K562 (cell line): ENCODE measurements at regions not wholly inside any gene's neighbourhood (a gene's known extent, or its start where the extent isn't known, plus 50 kb on each side); places are given as distances from the start of the nearest gene placed in this dataset.

Source experiments
- ATAC-seq: fragments of 200-7000 bp; cut with Tn5 transposase; 3 replicates; pipeline ENCODE4 v1.9.1; 2020; ENCODE audit warnings: moderate library complexity
- BruUV-seq: library from RNA; stranded (reverse); fragments of 400-500 nt; replicated peaks from 2 replicates; lab custom pipeline; 2021; lab: Mats Ljungman, UMichigan
- CTCF ChIA-PET: fragments of 300-600 bp; formaldehyde crosslinking; extraction: SDS; loops from one replicate; lab custom pipeline; 2021; ENCODE audit warnings: low intra/inter-chr PET ratio; lab: Yijun Ruan, JAX
- POLR2A ChIA-PET: fragments of 300-600, 350-650 bp; sonication (Branson Sonifier 250); formaldehyde crosslinking; extraction: SDS; loops from one replicate; lab custom pipeline; 2021; ENCODE audit warnings: antibody characterized with exemption, inconsistent platforms; lab: Yijun Ruan, JAX
- DNase-seq, 4 experiments: peaks; one replicate each; pipeline versions ENCODE4 v3.0.0 to v3.0.0-alpha.2; 2011 to 2018; ENCODE audit warnings: low spot score in 3 of 4, mixed read lengths in 3 of 4; ENCODE audit errors: extremely low read depth in 1 of 4
- FAIRE-seq: peaks from 2 replicates; lab custom pipeline; 2011; peaks lifted over from hg19 to GRCh38; lab: Jason Lieb, UNC
- H2AFZ ChIP-seq: 2 replicates; pipeline ENCODE4 v1.6.0; 2011; ENCODE audit warnings: low read depth, low read length, control low read depth, inconsistent platforms
- H3K27ac ChIP-seq: fragments of 200-600 bp; 3 replicates; pipeline ENCODE4 v1.8.0; 2011; ENCODE audit warnings: low read depth, mild to moderate bottlenecking, control low read depth, inconsistent platforms, low read length, moderate library complexity, mixed read lengths; ENCODE audit errors: extremely low read depth
- H3K27me3 ChIP-seq, 2 experiments: fragments of 300-600 bp in 1 of 2; 2 replicates in 1 of 2; 3 replicates in 1 of 2; pipeline versions ENCODE4 v1.6.0 to v1.8.0; 2011; ENCODE audit warnings: inconsistent platforms in 2 of 2, low read length in 2 of 2, mild to moderate bottlenecking in 1 of 2, mixed read lengths in 1 of 2, moderate library complexity in 1 of 2; ENCODE audit not compliant: control insufficient read depth in 2 of 2, insufficient read depth in 2 of 2
- H3K36me3 ChIP-seq: fragments of 300-600 bp; 3 replicates; pipeline ENCODE4 v1.8.0; 2011; ENCODE audit warnings: mild to moderate bottlenecking, low read length, inconsistent platforms; ENCODE audit not compliant: control insufficient read depth, insufficient read depth
- H3K4me1 ChIP-seq, 2 experiments: fragments of 200-600 bp in 1 of 2; replicated peaks in 1 of 2; 2 replicates in 1 of 2; 3 replicates in 1 of 2; pipeline versions ENCODE4 v1.5.1 to v1.8.0; 2011; ENCODE audit warnings: inconsistent platforms in 2 of 2, low read length in 2 of 2, mild to moderate bottlenecking in 1 of 2, mixed read lengths in 1 of 2, moderate library complexity in 1 of 2; ENCODE audit not compliant: control insufficient read depth in 2 of 2, insufficient read depth in 2 of 2
- H3K4me2 ChIP-seq: 2 replicates; pipeline ENCODE4 v1.6.1; 2011; ENCODE audit warnings: low read length, control low read depth, inconsistent platforms, mixed read lengths; ENCODE audit not compliant: insufficient read depth
- H3K4me3 ChIP-seq: fragments of 200-600 bp; sonication (generic), shearing (Covaris generic); 2 replicates; pipeline ENCODE4 v1.5.1; 2016; ENCODE audit warnings: control low read depth, inconsistent platforms
- H3K79me2 ChIP-seq: fragments of 200-600 bp; 3 replicates; pipeline ENCODE4 v1.8.0; 2011; ENCODE audit warnings: low read length, inconsistent platforms; ENCODE audit not compliant: control insufficient read depth, insufficient read depth
- H3K9ac ChIP-seq, 2 experiments: 2 replicates each; pipeline versions ENCODE4 v1.6.0 to v1.6.1; 2011; ENCODE audit warnings: low read depth in 2 of 2, low read length in 2 of 2, control low read depth in 1 of 2, inconsistent platforms in 1 of 2, mild to moderate bottlenecking in 1 of 2, mixed read lengths in 1 of 2; ENCODE audit not compliant: insufficient read depth in 1 of 2
- H3K9me1 ChIP-seq: one replicate; pipeline ENCODE4 v1.6.0; 2011; ENCODE audit warnings: inconsistent platforms, mild to moderate bottlenecking, low read length, moderate library complexity; ENCODE audit not compliant: control insufficient read depth, insufficient read depth
- H3K9me3 ChIP-seq: replicated peaks from 2 replicates; pipeline ENCODE4 v1.5.1; 2011; ENCODE audit warnings: low read depth, low read length, inconsistent platforms; ENCODE audit not compliant: control insufficient read depth, insufficient read depth
- H4K20me1 ChIP-seq: replicated peaks from 2 replicates; pipeline ENCODE4 v1.6.1; 2011; ENCODE audit warnings: low read length, inconsistent platforms, mixed read lengths; ENCODE audit not compliant: control insufficient read depth, insufficient read depth
- ASH1L ChIP-seq: fragments of 450-650 bp; IDR thresholded peaks from 2 replicates; pipeline ENCODE4 v1.6.1; 2018; ENCODE audit warnings: borderline replicate concordance, mild to moderate bottlenecking, low read depth; ENCODE audit not compliant: partially characterized antibody
- ATF1 ChIP-seq, 2 experiments: fragments of 450-650 bp in 1 of 2; IDR thresholded peaks; 2 replicates each; pipeline ENCODE4 v1.6.1; 2016; ENCODE audit warnings: missing compliant biosample characterization in 1 of 2, missing genetic modification characterization in 1 of 2
- ATF7 ChIP-seq: fragments of 450-650 bp; IDR thresholded peaks from 2 replicates; pipeline ENCODE4 v1.7.1; 2014; ENCODE audit warnings: mild to moderate bottlenecking, moderate library complexity
- DMBX1 ChIP-seq: fragments of 250-450 bp; sonication (Bioruptor Pico); IDR thresholded peaks from 2 replicates; pipeline ENCODE4 v1.8.0; 2022; ENCODE audit warnings: inconsistent platforms, mild to moderate bottlenecking, moderate library complexity, borderline replicate concordance
- E2F3 ChIP-seq: fragments of 250-450 bp; sonication (Bioruptor Pico); IDR thresholded peaks from 2 replicates; pipeline ENCODE4 v1.4.0; 2020; ENCODE audit warnings: mild to moderate bottlenecking
- EHMT2 ChIP-seq: fragments of 450-650 bp; IDR thresholded peaks from 2 replicates; pipeline ENCODE4 v1.6.1; 2018; ENCODE audit warnings: antibody characterized with exemption
- HDAC2 ChIP-seq: fragments of 450-650 bp; IDR thresholded peaks from 2 replicates; pipeline ENCODE4 v1.6.1; 2016; ENCODE audit warnings: mild to moderate bottlenecking
- KLF6 ChIP-seq: fragments of 250-450 bp; sonication (Bioruptor Pico); IDR thresholded peaks from 2 replicates; pipeline ENCODE4 v1.4.0; 2020; ENCODE audit warnings: mild to moderate bottlenecking, moderate library complexity, borderline replicate concordance
- RFX1 ChIP-seq: fragments of 450-650 bp; IDR thresholded peaks from 2 replicates; pipeline ENCODE4 v1.6.1; 2016; ENCODE audit warnings: mild to moderate bottlenecking, moderate library complexity
- RFX7 ChIP-seq: fragments of 250-450 bp; sonication (Bioruptor Pico); IDR thresholded peaks from 2 replicates; pipeline ENCODE4 v1.5.1; 2021; ENCODE audit warnings: mild to moderate bottlenecking
- RUNX1 ChIP-seq: sonication (generic); IDR thresholded peaks from 2 replicates; pipeline ENCODE4 v1.6.1; 2016; ENCODE audit warnings: antibody characterized with exemption, low read depth
- SIN3A ChIP-seq, 2 experiments: fragments of 150-350 bp in 1 of 2; IDR thresholded peaks; 2 replicates each; pipeline ENCODE4 v1.6.1; 2011 to 2016; ENCODE audit warnings: borderline replicate concordance in 2 of 2, low read depth in 2 of 2, low read length in 2 of 2, mild to moderate bottlenecking in 2 of 2, moderate library complexity in 2 of 2; ENCODE audit not compliant: control insufficient read depth in 1 of 2
- SP1 ChIP-seq: sonication (generic); formaldehyde crosslinking; IDR thresholded peaks from 2 replicates; pipeline ENCODE4 v1.8.1; 2022; ENCODE audit warnings: mild to moderate bottlenecking, missing genetic modification reagents
- XRCC4 ChIP-seq: IDR thresholded peaks from one replicate; pipeline ENCODE4 v1.6.1; 2011; ENCODE audit not compliant: insufficient read depth, insufficient read length; ENCODE audit errors: extremely low read depth
- YBX1 ChIP-seq: fragments of 450-650 bp; IDR thresholded peaks from 2 replicates; pipeline ENCODE4 v1.7.1; 2016; ENCODE audit warnings: mild to moderate bottlenecking
- ZNF668 ChIP-seq: fragments of 250-450 bp; sonication (Bioruptor Pico); IDR thresholded peaks from 2 replicates; pipeline ENCODE4 v1.8.0; 2022; ENCODE audit warnings: mild to moderate bottlenecking, inconsistent platforms
- ZNF699 ChIP-seq: fragments of 250-450 bp; sonication (Bioruptor Pico); IDR thresholded peaks from 2 replicates; pipeline ENCODE4 v1.8.0; 2021; ENCODE audit warnings: mild to moderate bottlenecking, moderate library complexity; ENCODE audit not compliant: insufficient replicate concordance
- ZNF75A ChIP-seq: fragments of 450-650 bp; formaldehyde crosslinking; IDR thresholded peaks from 2 replicates; pipeline ENCODE4 v1.4.0; 2020; ENCODE audit warnings: mild to moderate bottlenecking
- WGBS: fragments of 100-300 bp; shearing (Covaris generic); methylation state at CpG from one replicate; pipeline ENCODE4 v1.1.6; 2016; ENCODE audit warnings: low coverage, mixed read lengths; ENCODE audit not compliant: insufficient coverage; ENCODE audit errors: missing lambda C conversion rate; 5-methylcytosine and 5-hydroxymethylcytosine counted together
- in situ Hi-C: fragments of 300-500 bp; cut with MboI; formaldehyde crosslinking; loops from 4 replicates; pipeline ENCODE4 v1.15.0; 2018; ENCODE audit warnings: inconsistent platforms, mixed read lengths
- intact Hi-C: fragments of 100-400 bp; cut with micrococcal nuclease; formaldehyde crosslinking; loops from 2 replicates; pipeline ENCODE4 v1.14.2; 2022
- TF ChIP-seq, protein P1 (sequence below): fragments of 250-450 bp; sonication (Bioruptor Pico); IDR thresholded peaks from 2 replicates; pipeline ENCODE4 v1.4.0; 2020; ENCODE audit warnings: mild to moderate bottlenecking

DNA sequence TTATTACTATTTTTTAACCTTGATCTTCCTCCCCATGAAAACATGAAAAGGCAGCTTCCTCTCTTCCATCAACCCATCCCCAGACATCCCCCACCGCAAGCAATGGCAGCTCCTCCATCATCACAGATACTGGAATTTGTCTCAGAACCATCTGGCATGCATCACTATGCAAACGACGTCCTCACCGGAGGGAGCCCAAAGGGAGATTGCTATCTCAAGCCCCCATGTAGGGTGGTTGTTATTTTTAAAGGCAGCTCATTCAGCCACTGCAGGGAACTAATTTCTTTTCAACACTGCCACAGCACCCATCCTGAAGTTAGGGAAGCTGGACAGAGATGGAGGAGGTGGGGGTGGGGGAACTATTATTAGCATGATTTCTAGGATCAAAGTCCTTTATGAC is 222.5 kb downstream of the FOXL1 start:
- in situ Hi-C loops = no loop called here
- intact Hi-C loops = no loop called here
- no peaks in the 10 kb centered on the region; the same call in 1 of the 2 replicates for H4K20me1 ChIP-seq

DNA sequence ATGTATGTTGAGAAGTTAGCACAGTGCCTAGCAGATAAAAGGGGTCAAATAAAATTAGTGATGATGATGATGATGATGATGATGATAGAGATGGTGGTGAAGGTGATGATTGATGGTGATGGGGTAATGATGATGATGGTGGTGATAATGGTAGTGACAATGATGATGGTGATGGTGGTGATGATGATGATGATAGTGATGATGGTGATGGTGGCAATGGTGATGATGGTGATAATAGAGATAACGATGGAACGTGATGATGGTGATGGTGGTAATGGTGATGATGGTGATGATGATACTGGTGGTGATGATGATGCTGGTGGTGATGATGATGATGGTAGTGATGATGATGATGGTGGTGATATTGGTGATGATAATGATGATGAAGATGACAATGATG is 223.7 kb downstream of the FOXL1 start:
- ChIA-PET CTCF (no interaction called here), POLR2A (interaction anchor here (0.7 kb wide), 1 partner anchor 13 kb away, joined by 3 read pairs; no protein-coding TSS in a partner anchor)
- no peak overlapping the region for H3K9ac ChIP-seq
- intact Hi-C loops (no loop called here), in situ Hi-C loops (no loop called here)
- no peak for ATAC-seq
- H2AFZ ChIP-seq = no peak overlapping the region
- no peaks in the 10 kb centered on the region; the same call in 1 of the 2 replicates for H4K20me1 ChIP-seq
- H3K36me3 ChIP-seq = no peaks in the 10 kb centered on the region
- no peaks in the 10 kb centered on the region for H3K9me3 ChIP-seq
- H3K4me2 ChIP-seq = no peak overlapping the region
- no peaks in the 10 kb centered on the region for H3K79me2 ChIP-seq
- FAIRE-seq = no peak
- peaks cover 9 to 19% of the 10 kb centered on the region in 2 experiments; a peak in 4 of 5 replicates for H3K27me3 ChIP-seq
- DNase-seq = no peak
- H3K9me1 ChIP-seq = no peaks in the 10 kb centered on the region
- H3K27ac ChIP-seq = no peak overlapping the region
- no TSS peak for BruUV-seq
- no peak overlapping the region for H3K4me3 ChIP-seq
- no peaks in the 10 kb centered on the region for H3K4me1 ChIP-seq
- 0% methylated on average over 2 of the region's 2 CpGs for WGBS
- TF ChIP-seq ASH1L (no peak), HDAC2 (no peak), ATF1 (CRISPR knock-in tag; IDR thresholded peaks at IDR 0.05) (no peak), ATF1 (tag; IDR thresholded peaks at IDR 0.05) (peak; percentile 29; the same call in 1 of the 2 replicates), ATF7 (no peak), ZNF75A (CRISPR knock-in tag) (no peak), DMBX1 (no peak), E2F3 (no peak), EHMT2 (0 out of 2 replicates have a peak, but pooled peaks have one; percentile 19), KLF6 (CRISPR knock-in tag) (no peak), RUNX1 (no peak), YBX1 (0 out of 2 replicates have a peak, but pooled peaks have one; percentile 40), SP1 (no peak), XRCC4 (no peak), ZNF699 (no peak)

More for the DNA sequence above, 222.5 kb downstream of the FOXL1 start:
- Histone ChIP-seq H3K79me2 (no peaks in the 10 kb centered on the region), H2AFZ (no peak overlapping the region), H3K9me1 (no peaks in the 10 kb centered on the region), H3K9ac (no peak overlapping the region), H3K9me3 (no peaks in the 10 kb centered on the region), H3K4me3 (no peak overlapping the region), H3K36me3 (no peaks in the 10 kb centered on the region), H3K4me2 (no peak overlapping the region), H3K27me3 (peaks cover 4 to 8% of the 10 kb centered on the region in 2 experiments; a peak in 3 of 5 replicates), H3K27ac (no peak overlapping the region), H3K4me1 (no peaks in the 10 kb centered on the region)
- BruUV-seq = no TSS peak
- ChIA-PET POLR2A (no interaction called here), CTCF (no interaction called here)
- DNase-seq (no peak), FAIRE-seq (no peak), ATAC-seq (no peak)
- 2% methylated on average over 4 of the region's 4 CpGs for WGBS
- no peak for TF ChIP-seq RFX7
- no peak for TF ChIP-seq ZNF668 (CRISPR knock-in tag)
- TF ChIP-seq, protein P1, sequence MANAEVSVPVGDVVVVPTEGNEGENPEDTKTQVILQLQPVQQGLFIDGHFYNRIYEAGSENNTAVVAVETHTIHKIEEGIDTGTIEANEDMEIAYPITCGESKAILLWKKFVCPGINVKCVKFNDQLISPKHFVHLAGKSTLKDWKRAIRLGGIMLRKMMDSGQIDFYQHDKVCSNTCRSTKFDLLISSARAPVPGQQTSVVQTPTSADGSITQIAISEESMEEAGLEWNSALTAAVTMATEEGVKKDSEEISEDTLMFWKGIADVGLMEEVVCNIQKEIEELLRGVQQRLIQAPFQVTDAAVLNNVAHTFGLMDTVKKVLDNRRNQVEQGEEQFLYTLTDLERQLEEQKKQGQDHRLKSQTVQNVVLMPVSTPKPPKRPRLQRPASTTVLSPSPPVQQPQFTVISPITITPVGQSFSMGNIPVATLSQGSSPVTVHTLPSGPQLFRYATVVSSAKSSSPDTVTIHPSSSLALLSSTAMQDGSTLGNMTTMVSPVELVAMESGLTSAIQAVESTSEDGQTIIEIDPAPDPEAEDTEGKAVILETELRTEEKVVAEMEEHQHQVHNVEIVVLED (CRISPR knock-in tag) = no peak
- TF ChIP-seq SIN3A (IDR thresholded peaks at IDR 0.05; ENCODE audit: borderline replicate concordance in 2 of 2, control insufficient read depth in 1 of 2, low read depth in 2 of 2, low read length in 2 of 2) = no peak
- no peak for TF ChIP-seq RFX1
